Endothelial cell (in vitro differentiated cells): ENCODE measurements at regions not wholly inside any gene's neighbourhood (a gene's known extent, or its start where the extent isn't known, plus 50 kb on each side); places are given as distances from the start of the nearest gene placed in this dataset.

Experiments
- DNase-seq: peaks from one replicate; pipeline ENCODE4 v3.0.0; 2021; ENCODE audit warnings: low spot score
- H3K27ac Mint-ChIP-seq: one replicate; pipeline ENCODE4 v1.8.0; 2021; ENCODE audit warnings: mixed read lengths, inconsistent platforms; ENCODE audit not compliant: unreplicated experiment
- H3K27me3 Mint-ChIP-seq: one replicate; pipeline ENCODE4 v1.8.0; 2021; ENCODE audit warnings: mild to moderate bottlenecking, moderate library complexity, mixed read lengths, inconsistent platforms; ENCODE audit not compliant: unreplicated experiment
- H3K36me3 Mint-ChIP-seq: one replicate; pipeline ENCODE4 v1.8.0; 2021; ENCODE audit warnings: mild to moderate bottlenecking, low read depth, mixed read lengths, inconsistent platforms; ENCODE audit not compliant: unreplicated experiment
- H3K4me1 Mint-ChIP-seq: one replicate; pipeline ENCODE4 v1.8.0; 2021; ENCODE audit warnings: mild to moderate bottlenecking, mixed read lengths, inconsistent platforms; ENCODE audit not compliant: unreplicated experiment
- H3K4me3 Mint-ChIP-seq: one replicate; pipeline ENCODE4 v1.8.0; 2021; ENCODE audit warnings: mild to moderate bottlenecking, mixed read lengths, inconsistent platforms; ENCODE audit not compliant: unreplicated experiment
- H3K9me3 Mint-ChIP-seq: one replicate; pipeline ENCODE4 v1.8.0; 2021; ENCODE audit warnings: mixed read lengths, inconsistent platforms; ENCODE audit not compliant: unreplicated experiment
- TF ChIP-seq, protein P1 (sequence below): fragments of 200-600 bp; sonication (generic); IDR thresholded peaks from one replicate; pipeline ENCODE4 v1.5.0; 2021; ENCODE audit warnings: antibody characterized with exemption; ENCODE audit not compliant: unreplicated experiment

DNA sequence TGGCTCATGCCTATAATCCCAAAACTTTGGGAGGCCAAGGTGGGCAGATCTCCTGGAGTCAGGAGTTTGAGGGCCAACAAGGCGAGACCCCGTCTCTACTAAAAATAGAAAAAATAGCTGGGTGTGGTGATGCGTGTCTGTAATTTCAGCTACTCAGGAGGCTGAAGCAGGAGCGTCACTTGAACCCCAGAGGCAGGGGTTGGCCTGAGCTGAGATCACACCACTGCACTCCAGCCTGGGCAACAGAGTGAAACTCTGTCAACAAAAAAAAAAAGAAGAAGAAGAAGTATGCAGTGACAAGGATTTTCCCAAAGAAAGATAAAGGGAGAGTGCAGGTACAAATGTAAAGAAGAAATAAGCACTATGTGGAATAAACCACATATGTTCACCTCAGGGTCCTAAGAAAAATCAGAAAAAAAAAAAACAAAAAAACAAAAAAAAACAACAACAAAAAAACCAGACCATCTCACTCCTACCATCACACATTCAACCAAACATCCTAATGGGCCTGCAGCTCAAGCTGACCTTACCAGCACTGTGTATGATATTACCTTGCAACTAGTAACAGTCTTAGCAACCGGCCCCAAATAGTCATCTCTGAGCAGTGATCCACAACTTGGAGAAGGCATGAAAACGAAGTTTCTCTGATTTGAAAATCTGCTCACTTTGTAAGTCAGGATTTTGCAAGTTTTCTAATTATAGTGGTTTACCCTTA is 296.7 kb upstream of the PROK2 start:
- Mint-ChIP-seq H3K27ac (no peak overlapping the region), H3K36me3 (peaks cover 4% of the 10 kb centered on the region), H3K9me3 (peaks cover 6% of the 10 kb centered on the region), H3K27me3 (peaks cover 2% of the 10 kb centered on the region), H3K4me3 (no peak overlapping the region), H3K4me1 (peaks cover 5% of the 10 kb centered on the region)
- no peak for DNase-seq
- TF ChIP-seq, protein P1, sequence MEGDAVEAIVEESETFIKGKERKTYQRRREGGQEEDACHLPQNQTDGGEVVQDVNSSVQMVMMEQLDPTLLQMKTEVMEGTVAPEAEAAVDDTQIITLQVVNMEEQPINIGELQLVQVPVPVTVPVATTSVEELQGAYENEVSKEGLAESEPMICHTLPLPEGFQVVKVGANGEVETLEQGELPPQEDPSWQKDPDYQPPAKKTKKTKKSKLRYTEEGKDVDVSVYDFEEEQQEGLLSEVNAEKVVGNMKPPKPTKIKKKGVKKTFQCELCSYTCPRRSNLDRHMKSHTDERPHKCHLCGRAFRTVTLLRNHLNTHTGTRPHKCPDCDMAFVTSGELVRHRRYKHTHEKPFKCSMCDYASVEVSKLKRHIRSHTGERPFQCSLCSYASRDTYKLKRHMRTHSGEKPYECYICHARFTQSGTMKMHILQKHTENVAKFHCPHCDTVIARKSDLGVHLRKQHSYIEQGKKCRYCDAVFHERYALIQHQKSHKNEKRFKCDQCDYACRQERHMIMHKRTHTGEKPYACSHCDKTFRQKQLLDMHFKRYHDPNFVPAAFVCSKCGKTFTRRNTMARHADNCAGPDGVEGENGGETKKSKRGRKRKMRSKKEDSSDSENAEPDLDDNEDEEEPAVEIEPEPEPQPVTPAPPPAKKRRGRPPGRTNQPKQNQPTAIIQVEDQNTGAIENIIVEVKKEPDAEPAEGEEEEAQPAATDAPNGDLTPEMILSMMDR, result no peak

DNA sequence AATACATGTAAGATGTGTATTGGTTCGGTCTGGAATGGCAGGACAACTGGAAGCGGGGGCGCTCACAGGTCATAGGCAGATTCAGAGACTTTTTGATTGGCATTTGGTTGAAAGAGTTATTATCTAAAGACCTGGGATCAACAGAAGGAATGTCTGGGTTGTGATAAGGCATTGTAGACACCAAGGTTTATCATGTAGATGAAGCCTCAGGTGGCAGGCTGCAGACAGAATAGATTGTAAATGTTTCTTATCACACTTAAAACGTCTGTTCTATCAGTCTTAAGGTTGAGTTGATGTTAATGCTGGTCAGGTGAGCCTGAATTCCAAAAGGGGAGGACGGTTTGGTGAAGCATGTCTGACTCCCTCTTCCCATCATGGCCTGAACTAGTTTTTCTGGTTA is 295.9 kb upstream of the PROK2 start:
- no peak for DNase-seq
- Mint-ChIP-seq H3K27ac (no peak overlapping the region), H3K36me3 (peaks cover 4% of the 10 kb centered on the region), H3K4me1 (peaks cover 2% of the 10 kb centered on the region), H3K9me3 (peaks cover 8% of the 10 kb centered on the region), H3K4me3 (no peak overlapping the region), H3K27me3 (peaks cover 2% of the 10 kb centered on the region)
- TF ChIP-seq, protein P1, result no peak

DNA sequence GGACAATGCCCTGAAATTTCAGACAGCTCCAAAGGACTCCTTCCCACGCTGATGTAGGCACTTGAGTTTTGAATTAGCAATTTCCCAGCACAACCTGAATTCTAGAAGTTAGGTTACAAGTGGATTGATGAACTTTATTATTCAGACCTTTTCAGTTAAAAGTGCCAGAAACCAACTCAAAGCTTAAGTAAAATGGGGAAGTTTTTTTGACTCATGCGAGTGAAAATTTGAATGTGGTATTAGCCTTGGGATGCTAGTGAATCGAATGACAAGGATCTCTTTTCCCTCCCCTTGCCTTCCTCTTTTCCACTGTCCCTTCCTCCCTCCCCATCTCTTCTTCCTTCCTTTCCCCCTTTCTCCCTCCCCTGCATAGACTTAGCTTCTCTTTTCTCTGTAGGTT is 295.1 kb upstream of the PROK2 start:
- H3K9me3 Mint-ChIP-seq, result peaks cover 8% of the 10 kb centered on the region
- peaks cover 4% of the 10 kb centered on the region for H3K36me3 Mint-ChIP-seq
- peaks cover 2% of the 10 kb centered on the region for H3K4me1 Mint-ChIP-seq
- DNase-seq, result no peak
- H3K27me3 Mint-ChIP-seq, result peaks cover 5% of the 10 kb centered on the region
- H3K27ac Mint-ChIP-seq, result no peak overlapping the region
- TF ChIP-seq, protein P1, result no peak
- H3K4me3 Mint-ChIP-seq, result no peak overlapping the region

DNA sequence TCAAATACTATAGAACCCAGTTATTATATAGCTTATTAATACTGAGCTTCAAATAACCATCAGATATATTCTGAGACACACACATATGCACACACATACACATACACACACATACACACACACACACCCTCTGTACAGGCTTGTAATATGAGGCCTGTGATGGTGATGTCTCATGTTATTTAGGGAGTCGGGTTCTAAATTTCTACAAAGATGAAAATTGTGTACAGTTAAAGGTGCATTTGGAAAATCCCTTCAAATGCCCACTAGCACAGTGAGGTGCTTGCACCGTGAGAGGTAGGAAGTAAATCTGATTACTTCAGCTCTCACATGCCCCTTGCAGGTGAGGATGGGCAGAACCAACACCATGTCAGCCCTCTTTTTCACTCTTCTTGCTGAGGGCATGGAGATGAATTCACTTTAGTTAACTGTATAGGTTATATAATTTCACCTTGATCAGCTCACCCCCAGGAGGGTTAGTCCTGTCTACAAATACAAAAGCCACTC is 294.5 kb upstream of the PROK2 start:
- Mint-ChIP-seq H3K27ac (no peak overlapping the region), H3K4me3 (no peak overlapping the region), H3K27me3 (peaks cover 5% of the 10 kb centered on the region), H3K4me1 (peaks cover 2% of the 10 kb centered on the region), H3K36me3 (peaks cover 4% of the 10 kb centered on the region), H3K9me3 (peaks cover 8% of the 10 kb centered on the region)
- no peak for DNase-seq
- TF ChIP-seq, protein P1, result no peak

DNA sequence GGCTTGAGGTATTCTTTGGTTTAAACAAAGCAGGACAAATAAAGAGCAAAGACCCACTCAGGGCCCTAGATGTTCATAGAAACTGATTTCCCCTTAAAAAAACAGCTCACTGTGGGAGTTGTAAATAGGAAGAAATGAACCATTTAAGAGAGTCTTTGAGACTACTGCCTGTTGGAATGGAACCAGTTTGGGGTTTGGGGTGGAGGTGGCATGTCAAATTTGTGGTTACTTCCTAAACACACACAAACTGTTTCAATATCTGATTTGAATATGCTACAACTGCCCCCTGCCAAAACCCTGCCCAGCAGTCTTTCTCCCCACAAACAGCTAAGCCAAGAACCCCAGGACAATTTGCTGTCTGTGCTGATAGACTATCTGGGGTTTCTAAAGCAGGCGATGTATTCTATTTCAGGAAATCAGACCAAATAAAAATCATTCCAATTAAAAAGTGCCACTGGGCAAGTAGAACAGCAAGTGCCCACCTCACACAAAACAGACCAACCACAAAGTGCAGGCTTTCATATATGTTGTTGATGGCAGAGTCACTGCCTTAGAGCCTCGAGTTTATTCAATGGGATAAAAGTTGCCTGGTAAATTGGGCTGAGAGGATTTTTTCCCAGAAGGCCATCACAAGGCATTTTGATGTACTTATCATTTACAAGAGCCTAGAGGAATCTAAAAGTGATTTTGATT is 293.9 kb upstream of the PROK2 start:
- H3K36me3 Mint-ChIP-seq, result peaks cover 4% of the 10 kb centered on the region

More for the DNA sequence above, 293.9 kb upstream of the PROK2 start:
- Mint-ChIP-seq H3K27ac (no peak overlapping the region), H3K9me3 (peaks cover 8% of the 10 kb centered on the region), H3K4me3 (no peak overlapping the region), H3K27me3 (peaks cover 5% of the 10 kb centered on the region), H3K4me1 (peaks cover 2% of the 10 kb centered on the region)
- TF ChIP-seq, protein P1, result no peak
- no peak for DNase-seq
